T47D (cell line): ENCODE measurements at regions not wholly inside any gene's neighbourhood (a gene's known extent, or its start where the extent isn't known, plus 50 kb on each side); places are given as distances from the start of the nearest gene placed in this dataset.

Experiments used
- DNase-seq, 2 experiments: peaks; one replicate each; pipeline versions ENCODE4 v3.0.0 to v3.0.0-alpha.2; 2011 to 2012; ENCODE audit warnings: low read depth in 1 of 2, low spot score in 1 of 2
- JUND ChIP-seq: IDR thresholded peaks from 2 replicates; pipeline ENCODE4 v1.6.1; 2012; ENCODE audit warnings: low read depth
- in situ Hi-C: cut with HindIII; loops from 2 replicates; pipeline ENCODE4 v1.10.0; 2016; ENCODE audit warnings: low sequenced_read_pairs, low pct_unique_long_range_greater_than_20kb

GRCh38 chr13:104004572-104004971, 938.4 kb upstream of the SLC10A2 start:
- in situ Hi-C loops, result no loop called here
- TF ChIP-seq JUND, result no peak
- DNase-seq, result no peak

- in situ Hi-C loops, result no loop called here
- no peak for DNase-seq
- no peak for TF ChIP-seq JUND
These were observed 936.0 kb upstream of the SLC10A2 start for GRCh38 chr13:104002216-104002615.

- no peak for DNase-seq
- in situ Hi-C loops, result no loop called here
- TF ChIP-seq JUND, result no peak
These were observed 935.5 kb upstream of the SLC10A2 start for GRCh38 chr13:104001766-104002165.

GRCh38 chr13:103996733-103997132, 930.5 kb upstream of the SLC10A2 start:
- TF ChIP-seq JUND, result no peak
- DNase-seq, result no peak
- in situ Hi-C loops, result no loop called here

GRCh38 chr13:103983948-103984347, 917.7 kb upstream of the SLC10A2 start:
- no peak for TF ChIP-seq JUND
- in situ Hi-C loops, result no loop called here

GRCh38 chr13:103976371-103976770, 910.2 kb upstream of the SLC10A2 start:
- in situ Hi-C loops, result no loop called here
- TF ChIP-seq JUND, result no peak
- no peak for DNase-seq

More at GRCh38 chr13:103983948-103984347, 917.7 kb upstream of the SLC10A2 start:
- no peak for DNase-seq

GRCh38 chr13:103973740-103974139, 907.5 kb upstream of the SLC10A2 start:
- DNase-seq, result no peak
- TF ChIP-seq JUND, result no peak
- in situ Hi-C loops, result no loop called here

- in situ Hi-C loops, result no loop called here
- no peak for TF ChIP-seq JUND
These were observed 903.4 kb upstream of the SLC10A2 start for GRCh38 chr13:103969520-103970050.

GRCh38 chr13:103965506-103966243, 899.5 kb upstream of the SLC10A2 start:
- in situ Hi-C loops, result no loop called here
- DNase-seq, result no peak
- TF ChIP-seq JUND, result no peak

More at GRCh38 chr13:103969520-103970050, 903.4 kb upstream of the SLC10A2 start:
- DNase-seq, result no peak

GRCh38 chr13:103961784-103962183, 895.6 kb upstream of the SLC10A2 start:
- DNase-seq, result no peak
- in situ Hi-C loops, result no loop called here
- no peak for TF ChIP-seq JUND

GRCh38 chr13:103961129-103961528, 894.9 kb upstream of the SLC10A2 start:
- no peak for TF ChIP-seq JUND

GRCh38 chr13:103960001-103960400, 893.8 kb upstream of the SLC10A2 start:
- TF ChIP-seq JUND, result no peak
- DNase-seq, result no peak
- in situ Hi-C loops, result no loop called here

More at GRCh38 chr13:103961129-103961528, 894.9 kb upstream of the SLC10A2 start:
- no peak for DNase-seq
- in situ Hi-C loops, result no loop called here

GRCh38 chr13:103958691-103959090, 892.5 kb upstream of the SLC10A2 start:
- TF ChIP-seq JUND, result no peak
- in situ Hi-C loops, result no loop called here
- DNase-seq, result no peak
